H1 (cell line): ENCODE measurements at regions not wholly inside any gene's neighbourhood (a gene's known extent, or its start where the extent isn't known, plus 50 kb on each side); places are given as distances from the start of the nearest gene placed in this dataset.

Experiments used
- CTCF ChIA-PET: fragments of 300-600 bp; sonication (Branson Sonifier 250); formaldehyde crosslinking; loops from one replicate; lab custom pipeline; 2021; ENCODE audit not compliant: partially characterized antibody; lab: Charles Lee
- POLR2A ChIA-PET: fragments of 300-600 bp; sonication (Branson Sonifier 250); formaldehyde crosslinking; loops from one replicate; lab custom pipeline; 2021; ENCODE audit warnings: inconsistent platforms; ENCODE audit not compliant: partially characterized antibody; lab: Charles Lee
- DNase-seq, 2 experiments: peaks; one replicate each; pipeline versions ENCODE4 v3.0.0 to v3.0.0-alpha.2; 2010 to 2022; ENCODE audit warnings: low spot score in 2 of 2, low read depth in 1 of 2, mixed read lengths in 1 of 2
- FAIRE-seq: peaks from 2 replicates; lab custom pipeline; 2011; peaks lifted over from hg19 to GRCh38; lab: Jason Lieb, UNC
- H2AFZ ChIP-seq: 2 replicates; pipeline ENCODE4 v1.8.1; 2012; ENCODE audit warnings: low read length, inconsistent platforms
- H2AK5ac ChIP-seq: 2 replicates; pipeline ENCODE4 v1.6.1; 2013; ENCODE audit warnings: low read depth, low read length
- H2BK120ac ChIP-seq: replicated peaks from 2 replicates; pipeline ENCODE3; 2013; ENCODE audit warnings: low read depth, low read length, inconsistent platforms
- H2BK12ac ChIP-seq: 2 replicates; pipeline ENCODE4 v1.6.1; 2013; ENCODE audit warnings: low read depth, low read length
- H2BK15ac ChIP-seq: 2 replicates; pipeline ENCODE4 v1.6.1; 2013; ENCODE audit warnings: low read length
- H2BK20ac ChIP-seq: 2 replicates; pipeline ENCODE4 v1.6.1; 2013; ENCODE audit warnings: low read length
- H2BK5ac ChIP-seq: 2 replicates; pipeline ENCODE4 v1.6.1; 2013; ENCODE audit warnings: low read depth, low read length
- H3K14ac ChIP-seq: 2 replicates; pipeline ENCODE4 v1.6.1; 2013; ENCODE audit warnings: inconsistent platforms; ENCODE audit not compliant: insufficient read length
- H3K18ac ChIP-seq: 2 replicates; pipeline ENCODE4 v1.6.1; 2013; ENCODE audit warnings: low read length; ENCODE audit errors: extremely low read depth
- H3K23ac ChIP-seq: 2 replicates; pipeline ENCODE4 v1.6.1; 2013; ENCODE audit warnings: inconsistent platforms; ENCODE audit not compliant: insufficient read length
- H3K23me2 ChIP-seq: 2 replicates; pipeline ENCODE4 v1.6.1; 2013; ENCODE audit warnings: low read depth, low read length
- H3K27ac ChIP-seq: 2 replicates; pipeline ENCODE4 v1.6.1; 2011; ENCODE audit warnings: low read depth, low read length, inconsistent platforms
- H3K27me3 ChIP-seq, 4 experiments: replicated peaks in 1 of 4; 1 replicate in 1 of 4; 2 replicates in 3 of 4; pipeline versions ENCODE4 v1.6.1 to v1.8.1; 2011 to 2013; ENCODE audit warnings: low read length in 3 of 4, mild to moderate bottlenecking in 3 of 4, inconsistent platforms in 2 of 4, mixed read lengths in 2 of 4, moderate library complexity in 1 of 4; ENCODE audit not compliant: control insufficient read depth in 3 of 4, insufficient read depth in 3 of 4; ENCODE audit errors: extremely low read depth in 1 of 4
- H3K36me3 ChIP-seq, 4 experiments: 2 replicates each; pipeline versions ENCODE4 v1.6.1 to v1.8.1; 2011 to 2013; ENCODE audit warnings: mild to moderate bottlenecking in 4 of 4, low read length in 3 of 4, moderate library complexity in 2 of 4, control low read depth in 1 of 4, inconsistent platforms in 1 of 4; ENCODE audit not compliant: insufficient read depth in 4 of 4, control insufficient read depth in 2 of 4
- H3K4ac ChIP-seq: replicated peaks from 2 replicates; pipeline ENCODE3; 2013; ENCODE audit warnings: low read length, low read depth, mixed read lengths, inconsistent platforms; ENCODE audit not compliant: insufficient read length
- H3K4me1 ChIP-seq, 4 experiments: replicated peaks in 1 of 4; 1 replicate in 1 of 4; 2 replicates in 3 of 4; pipeline versions ENCODE4 v1.6.1 to v1.8.1; 2011 to 2013; ENCODE audit warnings: low read length in 3 of 4, inconsistent platforms in 2 of 4, mixed read lengths in 1 of 4; ENCODE audit not compliant: insufficient read depth in 4 of 4, control insufficient read depth in 3 of 4
- H3K4me2 ChIP-seq, 2 experiments: 2 replicates each; pipeline versions ENCODE4 v1.6.1 to v1.8.1; 2011 to 2013; ENCODE audit warnings: low read depth in 2 of 2, low read length in 2 of 2, control low read depth in 1 of 2, inconsistent platforms in 1 of 2, mild to moderate bottlenecking in 1 of 2; ENCODE audit not compliant: insufficient read depth in 1 of 2
- H3K4me3 ChIP-seq, 4 experiments: fragments of 200-600, 300-600 bp in 1 of 4; sonication (generic), shearing (Covaris generic), sonication (Bioruptor Twin) in 1 of 4; 2 replicates each; pipeline versions ENCODE4 v1.5.1 to v1.8.1; 2011 to 2016; ENCODE audit warnings: low read length in 4 of 4, low read depth in 3 of 4, control low read depth in 2 of 4, inconsistent platforms in 2 of 4, mild to moderate bottlenecking in 2 of 4, mixed read lengths in 1 of 4, moderate library complexity in 1 of 4; ENCODE audit not compliant: insufficient read depth in 2 of 4; ENCODE audit errors: extremely low read depth in 1 of 4
- H3K56ac ChIP-seq: replicated peaks from 2 replicates; pipeline ENCODE3; 2013; ENCODE audit warnings: low read depth, mild to moderate bottlenecking, mixed read lengths, low read length, inconsistent platforms; ENCODE audit not compliant: insufficient read length
- H3K79me1 ChIP-seq: 2 replicates; pipeline ENCODE4 v1.6.1; 2013; ENCODE audit warnings: low read depth, low read length, control low read depth
- H3K79me2 ChIP-seq, 2 experiments: 2 replicates each; pipeline versions ENCODE4 v1.6.1 to v1.8.1; 2012 to 2013; ENCODE audit warnings: low read length in 2 of 2, mild to moderate bottlenecking in 2 of 2, inconsistent platforms in 1 of 2; ENCODE audit not compliant: insufficient read depth in 2 of 2, control insufficient read depth in 1 of 2
- H3K9ac ChIP-seq, 4 experiments: replicated peaks in 1 of 4; 1 replicate in 1 of 4; 2 replicates in 3 of 4; pipeline versions ENCODE4 v1.6.1 to v1.8.1; 2011 to 2013; ENCODE audit warnings: low read depth in 3 of 4, low read length in 3 of 4, control low read depth in 2 of 4, mild to moderate bottlenecking in 2 of 4, moderate library complexity in 2 of 4, inconsistent platforms in 1 of 4; ENCODE audit errors: extremely low read depth in 1 of 4
- H3K9me3 ChIP-seq, 2 experiments: 2 replicates each; pipeline versions ENCODE4 v1.6.1 to v1.8.1; 2012 to 2013; ENCODE audit warnings: mild to moderate bottlenecking in 2 of 2, moderate library complexity in 2 of 2, control low read depth in 1 of 2, inconsistent platforms in 1 of 2, low read depth in 1 of 2, low read length in 1 of 2, mixed read lengths in 1 of 2; ENCODE audit not compliant: insufficient read depth in 2 of 2
- H4K20me1 ChIP-seq, 2 experiments: replicated peaks in 1 of 2; 2 replicates each; pipeline versions ENCODE3 to v1.8.1; 2011 to 2013; ENCODE audit warnings: inconsistent platforms in 2 of 2, low read length in 2 of 2, mild to moderate bottlenecking in 1 of 2; ENCODE audit not compliant: insufficient read depth in 2 of 2, control insufficient read depth in 1 of 2
- H4K5ac ChIP-seq: 2 replicates; pipeline ENCODE4 v1.6.1; 2013; ENCODE audit warnings: low read length, low read depth, mixed read lengths, inconsistent platforms; ENCODE audit not compliant: insufficient read length
- H4K8ac ChIP-seq: 2 replicates; pipeline ENCODE4 v1.8.0; 2013; ENCODE audit warnings: mild to moderate bottlenecking, moderate library complexity, low read length, inconsistent platforms; ENCODE audit not compliant: insufficient read depth; ENCODE audit errors: extremely low read depth
- H4K91ac ChIP-seq: replicated peaks from 2 replicates; pipeline ENCODE3; 2013; ENCODE audit warnings: low read length, mixed read lengths, inconsistent platforms; ENCODE audit not compliant: insufficient read length
- ASH2L ChIP-seq: fragments of 200-600, 300-600 bp; sonication (generic); IDR thresholded peaks from one replicate; pipeline ENCODE4 v1.7.1; 2017; ENCODE audit warnings: low read length
- BRCA1 ChIP-seq: IDR thresholded peaks from 2 replicates; pipeline ENCODE4 v1.6.1; 2012; ENCODE audit warnings: low read depth, low read length, improper control_type of control experiment
- CBX5 ChIP-seq: fragments of 300-800, 300-1000 bp; sonication (generic); IDR thresholded peaks from 2 replicates; pipeline ENCODE4 v1.7.1; 2016; ENCODE audit warnings: antibody characterized with exemption, low read length, low read depth
- EZH2 ChIP-seq: fragments of 200-600 bp; sonication (generic); IDR thresholded peaks from 2 replicates; pipeline ENCODE4 v1.7.1; 2012; ENCODE audit warnings: low read depth, mild to moderate bottlenecking, moderate library complexity, low read length, inconsistent platforms; ENCODE audit not compliant: severe bottlenecking
- SIRT6 ChIP-seq: IDR thresholded peaks from one replicate; pipeline ENCODE4 v1.7.1; 2012; ENCODE audit warnings: low read length, inconsistent platforms
- WGBS, 2 experiments: shearing (Covaris generic) in 1 of 2; methylation state at CpG; one replicate each; pipeline versions ENCODE4 v1.1.6 to v1.1.7; 2013 to 2015; ENCODE audit warnings: low lambda C conversion rate in 2 of 2, mixed read lengths in 2 of 2, inconsistent platforms in 1 of 2, low coverage in 1 of 2, missing lambda C conversion rate in 1 of 2; ENCODE audit not compliant: insufficient replicate concordance in 2 of 2, insufficient coverage in 1 of 2, insufficient read length in 1 of 2; ENCODE audit errors: extremely low coverage in 1 of 2, missing lambda C conversion rate in 1 of 2; 5-methylcytosine and 5-hydroxymethylcytosine counted together
- TF ChIP-seq, protein P1 (sequence below): IDR thresholded peaks from 2 replicates; pipeline ENCODE4 v1.6.1; 2012; ENCODE audit warnings: inconsistent platforms

DNA sequence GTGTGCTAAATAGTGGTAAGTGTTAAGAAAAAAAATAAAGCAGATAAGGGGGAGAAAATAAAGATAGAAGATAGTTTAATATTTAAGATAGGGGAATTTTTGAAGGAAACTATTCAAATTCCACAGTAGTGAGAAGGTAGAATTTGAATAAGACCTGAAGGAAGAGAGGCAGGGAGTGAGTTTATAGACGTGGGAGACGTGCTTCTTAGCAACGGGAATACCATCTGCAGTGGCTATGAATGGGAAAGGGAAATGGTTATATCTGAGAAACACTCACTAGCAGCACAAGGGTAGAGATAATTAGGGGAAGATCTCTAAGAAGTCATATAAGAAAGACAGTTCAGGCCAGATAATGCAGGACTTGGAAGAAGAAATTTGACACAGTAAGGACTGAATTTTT is 854.5 kb upstream of the EPHA5 start:
- Histone ChIP-seq H3K4me3 (no peak overlapping the region), H3K79me1 (no peaks in the 10 kb centered on the region), H3K4me2 (no peak overlapping the region), H3K18ac (no peak overlapping the region), H4K20me1 (no peaks in the 10 kb centered on the region), H4K91ac (no peak overlapping the region), H3K27me3 (no peaks in the 10 kb centered on the region), H2AFZ (no peak overlapping the region), H3K9ac (no peak overlapping the region), H3K23ac (no peak overlapping the region), H3K79me2 (no peaks in the 10 kb centered on the region), H3K9me3 (no peaks in the 10 kb centered on the region; a peak in 1 of 4 replicates), H3K4ac (no peak overlapping the region), H3K14ac (no peak overlapping the region), H4K5ac (no peak overlapping the region), H4K8ac (no peak overlapping the region), H2BK15ac (no peak overlapping the region), H3K23me2 (no peaks in the 10 kb centered on the region), H3K4me1 (no peaks in the 10 kb centered on the region), H3K36me3 (no peaks in the 10 kb centered on the region), H2BK120ac (no peak overlapping the region), H2BK5ac (no peak overlapping the region), H2BK20ac (no peak overlapping the region), H3K56ac (no peak overlapping the region), H3K27ac (no peak overlapping the region), H2BK12ac (no peak overlapping the region), H2AK5ac (no peak overlapping the region)
- ChIA-PET POLR2A (no interaction called here), CTCF (no interaction called here)
- WGBS, 2 experiments: 93% methylated on average over 3 of the region's 3 CpGs; no CpG with 5 or more reads in 1 of the 2 experiments
- DNase-seq: no peak
- TF ChIP-seq CBX5: no peak
- no peak for TF ChIP-seq SIRT6
- no peak for TF ChIP-seq BRCA1
- TF ChIP-seq, protein P1, sequence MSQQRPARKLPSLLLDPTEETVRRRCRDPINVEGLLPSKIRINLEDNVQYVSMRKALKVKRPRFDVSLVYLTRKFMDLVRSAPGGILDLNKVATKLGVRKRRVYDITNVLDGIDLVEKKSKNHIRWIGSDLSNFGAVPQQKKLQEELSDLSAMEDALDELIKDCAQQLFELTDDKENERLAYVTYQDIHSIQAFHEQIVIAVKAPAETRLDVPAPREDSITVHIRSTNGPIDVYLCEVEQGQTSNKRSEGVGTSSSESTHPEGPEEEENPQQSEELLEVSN: no peak
- TF ChIP-seq ASH2L: no peak
- no peak for TF ChIP-seq EZH2
- no peak for FAIRE-seq
